HG02943 (cell line): ENCODE measurements at regions not wholly inside any gene's neighbourhood (a gene's known extent, or its start where the extent isn't known, plus 50 kb on each side); places are given as distances from the start of the nearest gene placed in this dataset.

Source experiments
- ATAC-seq: cut with Tn5 transposase; IDR thresholded peaks from one replicate; pipeline ENCODE4 v1.9.1; 2021; ENCODE audit warnings: mild to moderate bottlenecking, low read depth, moderate library complexity; ENCODE audit not compliant: unreplicated experiment

DNA sequence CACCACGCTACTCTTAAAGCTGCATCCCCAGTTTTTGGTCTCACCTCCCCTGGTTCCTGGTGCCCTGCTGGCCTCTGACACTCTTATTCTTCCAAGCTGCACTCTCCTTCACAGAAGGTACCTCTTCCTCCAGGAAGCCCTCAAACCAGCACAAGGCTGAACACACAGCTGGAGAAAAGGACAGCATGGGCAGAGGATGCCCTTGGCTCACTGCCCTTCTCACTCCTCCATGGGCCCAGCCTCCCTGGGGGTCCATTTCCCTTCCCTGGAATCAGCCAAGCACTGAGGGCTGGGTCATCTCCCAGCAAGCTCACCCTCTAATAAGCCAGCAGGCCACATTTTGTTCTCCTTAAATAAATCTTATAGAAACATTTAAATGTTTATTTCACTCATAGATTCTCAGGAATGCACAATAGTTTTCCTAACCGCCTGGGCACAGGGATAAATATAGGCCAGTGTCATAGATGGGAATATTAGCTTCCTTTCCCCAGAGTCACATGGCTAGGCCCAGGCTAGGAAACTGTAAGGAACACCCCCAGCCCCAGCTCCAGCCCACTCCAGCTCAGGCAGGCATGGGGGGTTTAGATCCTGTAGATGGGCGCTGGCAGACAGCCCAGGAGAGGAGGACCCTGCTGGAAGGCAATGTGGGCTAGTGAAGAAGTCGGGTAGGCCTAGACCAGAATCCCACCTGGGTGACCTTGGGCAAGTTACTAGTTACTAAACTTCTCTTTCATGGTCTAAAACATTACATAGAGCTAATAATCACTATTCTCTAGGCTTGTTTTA is 51.5 kb downstream of the IRAG1 start:
- ATAC-seq = peak; percentile 5

DNA sequence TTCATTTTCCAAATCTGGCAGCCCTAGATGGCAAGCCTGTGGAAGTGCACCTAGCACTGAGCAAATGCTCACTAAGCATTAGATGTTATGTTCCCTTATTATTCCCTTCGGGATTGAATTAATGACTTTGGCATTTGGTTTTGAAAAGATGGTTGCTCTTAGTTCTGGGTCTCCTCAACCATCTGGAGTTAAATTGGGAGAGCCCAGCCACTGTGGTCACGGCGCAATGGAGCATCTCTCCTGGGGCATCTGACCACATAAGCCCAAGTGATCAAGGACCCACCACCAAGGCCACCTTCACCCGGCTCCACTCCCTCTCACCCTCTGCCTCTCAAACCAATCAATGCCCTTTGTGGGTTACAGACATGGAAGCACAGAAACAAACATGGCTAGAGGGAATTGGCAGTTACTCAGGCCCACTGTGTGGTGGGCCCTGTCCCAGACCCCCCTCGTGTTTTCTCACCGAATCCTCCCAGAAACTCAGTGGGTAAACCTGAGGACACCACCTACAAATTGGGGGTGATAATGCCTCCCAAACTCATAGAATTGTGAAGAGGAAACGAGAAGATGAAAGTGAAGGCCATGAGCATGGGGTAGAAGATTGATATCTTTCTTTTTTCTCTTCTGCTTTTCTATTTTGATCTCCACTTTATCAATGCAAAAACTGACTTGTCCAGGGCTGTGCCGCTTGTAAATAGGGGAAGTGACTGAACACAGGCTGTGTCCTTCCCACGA is 52.2 kb downstream of the IRAG1 start:
- peak; percentile 71 for ATAC-seq

DNA sequence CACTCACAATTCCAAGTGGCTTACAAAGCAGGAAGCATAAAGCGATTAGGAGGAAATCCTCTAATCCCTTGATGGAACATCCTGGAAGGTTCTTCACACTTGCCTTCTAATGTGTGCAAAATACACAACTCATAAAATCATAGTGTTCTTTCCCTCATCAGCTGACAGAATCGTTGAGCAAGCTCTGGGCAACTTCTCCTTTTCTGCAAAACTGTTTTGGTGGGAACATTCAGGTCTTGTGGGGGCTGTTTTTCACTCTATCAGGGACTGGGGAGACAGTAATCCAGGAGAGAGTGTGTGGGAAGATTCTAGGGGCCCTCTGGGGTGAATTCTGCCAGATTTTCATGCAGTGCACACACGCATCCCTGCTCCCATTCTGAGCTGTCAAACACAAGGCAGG is 53.2 kb downstream of the IRAG1 start:
- no peak for ATAC-seq

DNA sequence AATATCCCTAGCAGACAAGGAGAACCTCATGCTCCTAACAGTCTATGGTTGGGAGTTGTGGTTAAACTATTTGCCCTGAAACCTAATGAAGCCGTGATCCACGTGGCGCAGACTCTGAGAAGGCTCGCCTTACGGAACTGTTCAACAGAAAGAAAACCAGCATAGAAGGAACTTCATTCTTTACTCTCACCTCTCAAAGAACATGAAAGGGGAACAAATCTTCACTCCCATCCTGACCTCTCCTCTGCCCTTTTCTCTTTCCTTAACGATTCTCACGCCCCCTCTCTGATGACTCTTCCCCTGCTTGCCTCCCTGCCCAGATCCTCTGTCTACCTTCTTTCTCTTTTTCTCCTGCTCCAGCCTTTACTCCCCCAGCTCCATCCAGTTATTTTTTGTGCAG is 54.2 kb downstream of the IRAG1 start:
- no peak for ATAC-seq

DNA sequence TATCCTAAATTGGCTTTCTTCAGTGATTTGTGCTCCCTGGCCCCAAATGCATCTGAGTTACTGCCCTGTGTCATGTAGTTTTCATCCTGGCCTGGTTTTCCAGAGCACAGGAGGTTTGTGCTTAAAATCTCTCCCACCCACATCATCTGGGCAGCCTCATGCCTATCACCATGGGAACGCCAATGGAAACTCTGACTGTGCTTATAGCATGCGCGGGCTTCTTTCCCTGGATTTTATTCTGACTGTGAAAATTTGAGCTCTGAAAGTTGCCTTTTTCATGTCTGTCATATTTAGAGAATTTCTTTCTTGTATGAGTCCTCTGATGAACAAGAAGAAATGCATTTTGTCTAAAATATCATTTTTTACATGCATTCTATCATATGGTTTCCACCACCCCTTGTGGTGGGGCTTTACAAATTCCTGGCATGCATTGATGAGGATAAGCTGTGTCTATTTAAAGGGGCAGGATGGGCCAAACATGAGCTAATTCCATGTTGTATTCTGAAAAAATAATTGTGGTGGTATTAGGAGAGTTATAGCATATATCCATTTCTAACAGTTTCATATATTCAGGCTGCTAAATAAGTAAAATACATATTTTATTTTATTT is 55.1 kb downstream of the IRAG1 start:
- no peak for ATAC-seq

DNA sequence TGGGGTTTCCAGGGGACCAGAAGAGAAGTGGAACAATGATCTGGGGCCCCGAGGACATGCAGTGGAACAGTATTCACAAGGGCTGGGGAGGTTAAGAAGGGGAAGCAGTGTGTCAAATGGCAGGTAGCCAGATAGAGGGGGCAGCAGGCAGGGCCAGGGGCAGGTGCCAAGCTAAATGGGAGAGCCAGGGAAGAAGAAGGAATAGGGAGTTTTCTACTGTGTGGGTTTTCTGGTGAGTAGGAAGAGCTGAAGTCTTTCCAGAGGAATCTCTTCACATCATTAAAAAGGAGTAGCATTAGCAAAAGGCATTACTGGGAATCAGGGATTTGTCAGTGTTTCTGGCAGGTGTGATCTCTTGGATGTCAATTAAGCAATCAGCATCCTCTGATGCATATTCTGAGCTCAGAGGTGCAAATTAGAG is 55.8 kb downstream of the IRAG1 start:
- ATAC-seq = no peak

DNA sequence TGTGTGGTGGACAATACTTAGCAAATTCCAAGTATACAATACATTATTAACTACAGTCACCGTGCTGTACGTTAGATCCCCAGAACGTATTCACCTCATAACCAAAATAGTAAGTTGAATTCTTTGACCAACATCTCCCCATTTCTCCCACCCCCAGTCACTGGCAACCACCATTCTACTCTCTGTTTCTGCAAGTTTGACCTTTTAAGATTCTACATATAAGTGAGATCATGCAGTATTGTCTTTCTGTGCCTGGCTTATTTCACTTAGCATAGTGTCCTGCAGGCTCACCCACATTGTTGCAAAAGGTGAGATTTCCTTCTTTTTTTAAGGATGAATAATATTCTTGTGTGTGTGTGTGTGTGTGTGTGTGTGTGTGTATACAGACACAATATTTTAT is 59.1 kb downstream of the IRAG1 start:
- no peak for ATAC-seq

DNA sequence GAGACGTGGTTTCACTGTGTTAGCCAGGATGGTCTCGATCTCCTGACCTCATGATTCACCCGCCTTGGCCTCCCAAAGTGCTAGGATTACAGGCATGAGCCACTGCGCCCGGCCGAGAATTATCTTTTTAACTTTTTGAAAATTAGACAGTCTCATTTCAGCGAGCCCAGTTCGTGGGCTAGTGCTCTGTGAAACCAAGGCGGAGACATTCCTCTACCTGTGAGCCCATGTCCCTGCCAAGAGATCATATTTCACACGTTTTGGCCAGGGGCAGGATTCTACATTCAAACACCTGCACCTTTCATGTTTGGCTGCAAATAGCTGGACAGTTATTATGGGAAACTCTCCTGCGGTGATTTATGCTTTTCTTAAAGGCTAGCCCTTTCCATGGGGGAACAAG is 60.3 kb downstream of the IRAG1 start:
- no peak for ATAC-seq

DNA sequence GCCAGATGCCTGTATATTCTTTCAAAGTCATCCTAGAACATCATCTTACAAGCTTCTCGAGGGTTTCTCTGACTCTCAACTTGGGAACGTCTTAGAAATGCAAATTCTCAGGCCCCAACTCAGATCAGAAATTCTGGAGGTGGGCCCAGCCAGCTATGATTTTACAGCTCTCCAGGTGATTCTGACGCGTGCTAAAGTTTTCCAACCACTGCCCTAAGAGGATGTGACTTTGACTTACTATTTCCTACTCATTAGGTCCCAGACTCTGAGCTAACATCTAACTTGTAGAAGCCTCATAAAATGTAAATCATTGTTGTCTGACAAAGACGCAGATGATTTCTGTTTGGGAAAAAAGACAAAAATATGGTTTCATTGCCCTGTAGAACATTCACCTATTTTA is 61.1 kb downstream of the IRAG1 start:
- ATAC-seq = no peak

DNA sequence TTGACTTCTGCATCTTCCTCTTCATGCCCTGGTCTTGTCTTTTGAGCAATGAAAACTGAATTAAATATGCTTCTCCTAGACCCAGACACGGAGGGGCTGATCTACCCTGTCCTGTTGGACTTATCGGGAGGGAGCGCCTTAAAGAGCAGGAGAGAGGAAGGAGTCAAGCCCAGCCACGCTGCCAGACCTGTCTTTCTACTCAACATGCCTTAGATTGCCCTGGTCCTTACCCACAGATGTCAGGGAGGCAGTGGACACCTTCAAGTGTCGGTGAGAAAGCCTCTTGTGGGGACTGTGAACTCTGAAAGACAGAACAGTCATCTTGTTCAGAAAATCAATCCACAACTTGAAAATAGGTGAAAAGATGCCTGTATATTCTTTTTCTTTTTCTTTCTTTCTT is 61.8 kb downstream of the IRAG1 start:
- ATAC-seq = no peak

DNA sequence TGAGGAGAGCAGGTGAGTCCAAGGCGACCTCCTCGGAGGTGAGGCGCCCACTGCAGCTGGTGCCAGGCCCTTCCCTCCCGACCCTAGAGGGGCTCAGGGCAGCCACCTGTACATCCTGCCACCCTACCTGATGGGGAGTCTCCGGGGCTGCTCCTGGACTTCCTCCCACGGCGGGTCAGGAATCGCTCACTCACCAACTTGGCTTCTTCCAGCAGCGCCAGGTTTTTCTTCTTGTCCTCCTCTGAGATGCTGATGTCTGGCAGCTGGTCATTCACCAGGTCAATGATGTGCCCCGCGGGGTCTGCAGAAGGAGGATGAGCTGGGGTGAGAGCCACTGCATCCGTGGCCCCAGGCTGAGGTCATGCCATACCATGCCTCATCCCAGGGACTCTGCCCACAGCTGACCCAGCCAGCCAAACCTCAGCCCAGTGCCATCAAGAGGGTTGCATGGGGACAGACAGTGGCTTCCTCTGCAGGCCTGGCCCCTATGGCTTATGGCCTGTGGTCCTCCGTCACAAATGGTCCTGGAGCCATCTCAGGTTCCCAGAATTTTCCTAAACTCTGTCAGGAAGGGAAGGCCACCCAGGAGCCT is 61.0 kb upstream of the LYVE1 start:
- ATAC-seq = no peak

DNA sequence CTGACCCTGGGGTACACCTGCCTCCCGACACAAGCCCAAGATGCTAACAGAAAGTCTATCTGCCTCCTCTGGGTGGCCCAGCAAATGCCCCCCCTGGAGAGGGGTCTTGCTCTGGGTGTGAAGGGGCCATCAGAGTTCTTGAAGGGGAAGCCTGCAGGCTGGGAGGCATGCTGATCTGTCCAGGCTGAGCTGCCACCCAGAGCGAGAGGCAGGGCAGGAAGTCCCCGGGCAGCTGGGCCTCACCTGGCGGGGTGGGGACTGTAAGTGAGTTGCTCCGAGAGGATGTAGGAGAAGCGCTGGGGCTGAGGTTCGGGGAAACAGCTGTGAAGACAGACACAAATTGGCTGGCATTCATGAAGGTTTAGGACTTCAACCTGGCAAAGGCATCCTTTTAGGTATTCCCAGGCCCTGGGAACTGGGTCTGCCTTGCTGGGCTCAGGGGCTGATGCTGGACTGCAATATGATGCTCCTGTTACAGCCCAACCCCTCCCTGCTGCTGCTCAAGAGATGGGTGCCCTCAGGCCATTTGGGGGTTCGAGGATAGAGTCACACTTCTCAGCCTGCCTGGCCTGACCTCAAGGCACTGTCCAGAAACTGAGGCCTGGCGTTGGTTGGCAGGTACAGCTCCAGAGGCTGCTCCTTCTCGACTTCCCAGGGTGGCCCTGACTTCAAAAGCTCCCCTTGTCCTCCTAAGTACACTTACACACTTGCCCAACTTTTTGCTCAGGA is 60.2 kb upstream of the LYVE1 start:
- no peak for ATAC-seq

DNA sequence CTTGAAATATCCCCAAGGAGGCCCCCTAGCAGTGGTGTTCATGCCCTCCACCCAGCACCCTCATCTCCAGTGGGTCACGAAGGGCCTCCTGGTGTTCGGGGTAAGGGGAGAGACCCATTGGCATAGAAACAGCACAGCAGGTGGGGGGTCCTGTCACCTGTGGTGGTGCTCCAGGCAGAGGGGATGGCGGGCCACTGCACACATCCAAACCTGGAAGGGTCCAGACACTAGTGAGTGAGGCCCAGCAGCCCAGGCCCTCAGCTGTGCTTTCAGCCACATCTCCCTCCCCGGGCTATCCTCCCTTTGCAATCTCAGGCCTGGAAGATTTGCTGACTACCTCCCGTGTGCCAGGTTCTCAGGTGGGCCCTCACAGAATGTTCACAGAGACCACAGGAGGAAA is 59.4 kb upstream of the LYVE1 start:
- no peak for ATAC-seq

DNA sequence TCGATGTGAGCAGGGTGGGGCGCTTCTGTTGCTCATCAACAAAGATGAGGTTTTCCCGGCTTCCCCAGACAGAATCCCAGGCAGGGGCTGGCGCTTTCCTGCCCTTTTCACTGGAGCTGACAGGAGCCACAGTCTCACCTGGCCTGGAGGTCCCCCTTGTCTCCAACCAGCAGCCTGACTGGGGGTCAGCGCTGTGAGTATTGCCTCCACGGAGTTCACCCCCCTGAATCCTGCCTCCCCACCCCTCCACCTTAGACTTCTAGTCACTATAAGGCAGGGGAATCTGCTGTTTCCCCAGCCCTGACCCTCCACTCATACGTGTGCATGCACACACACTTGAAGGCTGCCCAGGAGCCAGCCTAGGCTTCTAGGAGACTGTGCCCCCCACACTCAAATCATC is 58.8 kb upstream of the LYVE1 start:
- ATAC-seq = no peak

DNA sequence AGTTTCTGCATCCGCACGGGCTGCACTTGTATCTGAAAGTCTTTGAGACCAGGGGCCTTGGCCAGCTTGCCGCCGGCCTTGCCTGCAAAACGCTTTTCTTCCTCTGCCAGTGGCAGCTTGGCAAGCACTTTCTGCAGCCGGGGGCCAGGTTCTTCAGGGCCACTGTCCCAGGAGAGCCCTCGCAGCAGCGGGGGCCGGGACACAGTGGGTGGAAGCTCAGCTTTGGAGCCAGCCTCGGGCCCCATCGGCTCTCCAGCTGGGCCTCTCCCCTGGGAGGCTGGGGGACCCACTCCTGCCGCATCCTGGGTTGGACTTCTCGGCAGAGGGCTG is 57.5 kb upstream of the LYVE1 start:
- no peak for ATAC-seq

DNA sequence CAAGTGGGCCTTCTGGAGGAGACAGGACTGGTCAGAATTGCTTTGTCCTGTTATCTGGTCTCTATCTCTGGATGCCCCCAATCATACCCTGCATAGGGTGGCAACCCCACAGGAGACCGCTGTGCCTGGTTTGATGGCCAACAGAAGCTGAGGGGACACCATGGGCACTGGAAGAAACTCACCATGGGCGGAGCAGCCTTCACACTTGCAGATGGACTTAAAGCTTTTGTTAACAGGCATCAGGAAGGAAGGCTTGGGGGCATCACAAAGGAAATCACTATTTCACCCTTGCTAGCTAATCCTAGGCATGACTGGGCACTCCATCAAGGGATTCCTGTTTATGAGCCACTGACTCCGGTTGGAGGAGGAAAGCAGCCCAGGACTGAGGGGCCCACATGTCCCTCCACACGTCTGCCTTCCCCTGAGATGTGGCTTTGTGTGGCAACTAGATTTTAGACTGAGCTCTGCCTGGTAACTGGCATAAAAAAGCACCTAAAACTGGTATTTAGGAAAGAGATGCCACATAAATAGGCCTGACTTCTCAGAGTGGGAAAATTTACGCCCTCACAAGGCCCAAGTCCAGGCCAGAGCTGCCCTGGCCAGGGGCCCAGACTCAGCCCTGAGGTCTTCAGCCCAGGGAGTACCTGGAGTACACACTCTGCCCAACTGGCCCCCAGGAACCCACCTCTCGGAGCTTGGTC is 57.0 kb upstream of the LYVE1 start:
- ATAC-seq = no peak

DNA sequence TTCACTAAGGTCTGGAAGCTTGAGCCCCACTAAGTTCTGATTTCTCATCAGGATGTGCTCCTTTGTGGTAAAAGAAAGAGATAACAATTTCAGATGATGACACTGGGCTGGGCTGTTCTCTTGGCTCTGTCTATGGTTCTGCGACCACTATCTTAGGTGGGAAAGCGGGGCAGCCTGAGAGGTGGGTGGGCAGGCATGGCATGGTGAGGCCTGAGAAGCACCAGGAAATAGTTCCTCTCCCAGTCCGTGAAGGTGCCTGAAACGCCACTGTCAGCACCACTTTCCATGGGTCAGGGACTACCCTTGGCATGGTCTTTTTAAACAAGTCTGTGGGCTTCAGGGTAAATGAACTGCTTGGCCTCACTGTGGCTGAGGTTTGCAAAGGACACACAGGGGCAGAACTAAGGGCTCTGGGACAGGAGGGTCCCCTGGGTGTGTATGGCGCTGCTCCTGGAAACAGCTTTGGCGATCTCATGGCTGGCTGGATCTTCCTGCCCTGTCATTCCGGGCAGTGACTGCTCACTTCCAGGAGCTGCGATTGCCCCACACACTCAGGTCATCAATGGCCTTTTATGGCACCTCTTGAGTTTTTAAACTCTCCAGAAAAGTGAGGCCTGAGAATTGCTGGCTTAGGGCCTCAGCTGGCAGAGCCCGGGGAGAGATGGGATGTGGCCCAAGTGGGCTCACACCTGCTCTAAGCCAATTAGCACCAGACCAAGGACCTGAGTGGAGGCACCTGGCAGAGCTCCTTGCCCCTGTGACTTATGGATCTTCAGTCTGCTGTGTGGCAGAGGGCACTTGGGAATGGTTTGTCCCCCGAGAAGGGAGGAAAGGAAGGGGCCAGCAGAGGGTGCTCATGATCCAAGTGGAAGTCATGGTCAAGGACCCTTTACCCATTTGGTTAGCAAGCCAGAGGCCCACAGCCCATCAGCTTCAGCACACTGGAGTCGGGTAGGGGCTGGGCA is 55.6 kb upstream of the LYVE1 start:
- ATAC-seq = no peak

DNA sequence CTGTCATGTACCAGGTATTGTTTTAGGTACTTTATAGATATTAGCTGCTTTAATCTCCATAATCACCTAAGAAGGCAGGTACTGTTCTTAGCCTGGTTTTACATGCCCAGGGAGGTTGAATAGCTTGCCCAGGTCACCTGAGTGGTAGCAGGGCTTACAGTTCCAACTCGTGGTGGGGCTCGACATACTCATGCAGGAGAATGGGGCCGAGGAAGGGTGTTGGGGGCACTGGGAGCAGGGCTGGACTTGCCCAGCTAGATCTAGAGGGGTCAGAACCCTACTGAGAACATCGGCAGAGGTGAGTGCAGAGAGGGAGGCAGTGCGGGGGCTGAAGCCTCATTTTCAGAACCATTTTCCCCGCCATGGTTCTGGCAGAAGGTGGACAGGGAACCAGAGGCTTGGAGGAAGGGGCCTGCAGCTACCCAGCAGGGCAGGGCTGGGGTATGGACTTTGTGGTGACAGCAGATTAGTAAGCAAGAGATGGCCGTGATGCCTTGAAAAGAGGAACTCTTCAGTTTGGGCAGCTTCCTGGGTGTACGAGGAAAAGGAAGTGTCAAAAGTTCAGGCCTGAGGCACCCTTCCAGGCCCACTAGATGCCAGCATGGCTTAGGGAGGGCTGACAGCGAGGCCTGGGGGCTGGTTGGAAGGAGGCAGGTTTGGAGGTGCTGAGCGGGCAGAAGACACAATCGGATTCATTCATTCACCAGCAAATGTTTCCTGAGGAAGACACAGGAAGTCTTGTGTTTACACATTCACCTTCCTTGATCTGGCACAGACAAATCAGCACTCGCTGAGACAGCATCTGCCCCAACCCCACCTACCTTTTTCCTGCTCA is 54.7 kb upstream of the LYVE1 start:
- no peak for ATAC-seq
